Stomach (tissue), 8 donors: ENCODE measurements at regions not wholly inside any gene's neighbourhood (a gene's known extent, or its start where the extent isn't known, plus 50 kb on each side); places are given as distances from the start of the nearest gene placed in this dataset.

Experiments
- DNase-seq, 2 donors: peaks; one replicate each; pipeline versions ENCODE4 v3.0.0 to v3.0.0-alpha.2; 2013 to 2019
- H3K27ac ChIP-seq, 5 donors: fragments of 200-600 bp in 4 of 5; sonication (generic) in 4 of 5; one replicate each; pipeline ENCODE4 v1.5.1; 2013 to 2019; ENCODE audit warnings: mild to moderate bottlenecking in 1 of 5, moderate library complexity in 1 of 5
- H3K27me3 ChIP-seq, 3 donors: fragments of 200-600 bp; sonication (generic); one replicate each; pipeline ENCODE4 v1.5.1; 2017 to 2019; ENCODE audit warnings: mixed run types in 1 of 3
- H3K36me3 ChIP-seq, 4 donors: fragments of 200-600 bp; sonication (generic); 1 replicate in 3 of 4; 2 replicates in 1 of 4; pipeline ENCODE4 v1.5.1; 2016 to 2019
- H3K4me1 ChIP-seq, 4 donors: fragments of 200-600 bp; sonication (generic); one replicate each; pipeline ENCODE4 v1.5.1; 2016 to 2019
- H3K4me3 ChIP-seq, 4 donors: fragments of 200-600 bp; sonication (generic) in 3 of 4; one replicate each; pipeline ENCODE4 v1.5.1; 2016 to 2019; ENCODE audit warnings: mild to moderate bottlenecking in 1 of 4
- H3K9me3 ChIP-seq, 4 donors: fragments of 200-600 bp; sonication (generic); one replicate each; pipeline ENCODE4 v1.5.1; 2016 to 2019
- CTCF ChIP-seq, 7 experiments: fragments of 450-650 bp in 4 of 7; fragments of 200-600 bp in 3 of 7; sonication (generic) in 3 of 7; IDR thresholded peaks; one replicate each; pipeline ENCODE4 v1.5.1; 2016 to 2019; ENCODE audit warnings: antibody characterized with exemption in 7 of 7, control low read depth in 2 of 7, mild to moderate bottlenecking in 1 of 7
- EP300 ChIP-seq: sonication (generic); formaldehyde crosslinking; IDR thresholded peaks from one replicate; pipeline ENCODE4 v1.6.1; 2017; ENCODE audit warnings: antibody characterized with exemption
- POLR2A ChIP-seq, 4 donors: fragments of 450-650 bp; IDR thresholded peaks; one replicate each; pipeline ENCODE4 v1.6.1; 2016; ENCODE audit warnings: antibody characterized with exemption in 4 of 4, control low read depth in 2 of 4, mild to moderate bottlenecking in 1 of 4, moderate library complexity in 1 of 4
- POLR2AphosphoS5 ChIP-seq, 3 donors: sonication (generic); formaldehyde crosslinking; IDR thresholded peaks; one replicate each; pipeline ENCODE4 v1.6.1; 2016; ENCODE audit warnings: antibody characterized with exemption in 3 of 3
- WGBS, 5 donors: extraction: QIAGEN DNeasy Blood & Tissue Kit in 3 of 5; methylation state at CpG; one replicate each; pipeline versions ENCODE4 v1.1.5 to v1.1.7; 2013 to 2018; 5-methylcytosine and 5-hydroxymethylcytosine counted together
- intact Hi-C: fragments of 100-400 bp; cut with DNase I; formaldehyde crosslinking; loops from one replicate; pipeline ENCODE4 v1.15.1; 2023; ENCODE audit warnings: low total_unique reads
- donor health status: healthy with polysubstance abuse.
- donor health status: Bipolar disorder and iron deficiency.
- donor health status: healthy.

DNA sequence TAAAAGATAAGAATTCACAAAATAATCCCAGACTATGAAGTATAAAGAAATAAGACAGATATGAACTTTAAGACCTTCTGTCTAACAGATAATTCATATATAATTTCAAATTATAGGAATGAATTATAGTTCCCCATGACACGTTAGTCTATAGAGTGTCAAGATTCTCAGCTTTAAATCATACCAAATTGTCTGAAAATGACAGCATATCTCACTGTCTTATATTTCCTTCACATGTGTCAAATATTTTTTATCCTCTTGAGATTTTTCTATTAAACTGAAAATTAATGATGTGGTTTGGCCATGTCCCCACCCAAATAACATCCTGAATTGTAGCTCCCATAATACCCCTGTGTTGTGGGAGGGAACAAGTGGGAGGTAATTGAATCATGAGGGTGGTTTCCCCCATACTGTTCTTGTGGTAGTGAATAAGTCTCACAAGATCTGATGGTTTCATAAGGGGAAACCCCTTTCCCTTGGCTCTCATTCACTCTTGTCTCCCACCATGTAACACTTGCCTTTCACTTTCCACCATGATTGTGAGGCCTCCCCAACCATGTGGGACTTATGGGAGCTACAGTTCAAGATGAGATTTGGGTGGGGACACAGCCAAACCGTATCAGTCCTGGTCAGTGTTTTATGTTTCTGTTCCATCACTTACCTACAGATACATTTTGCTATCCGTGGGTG lies 825.3 kb upstream of the GJE1 start:
- Histone ChIP-seq H3K4me1 (no peaks in the 10 kb centered on the region), H3K4me3 (no peak overlapping the region), H3K27me3 (no peaks in the 10 kb centered on the region), H3K36me3 (no peaks in the 10 kb centered on the region), H3K9me3 (no peaks in the 10 kb centered on the region), H3K27ac (no peak overlapping the region)
- TF ChIP-seq POLR2A (IDR thresholded peaks at IDR 0.05) (no peak), POLR2AphosphoS5 (IDR thresholded peaks at IDR 0.05) (no peak), CTCF (IDR thresholded peaks at IDR 0.05) (no peak), EP300 (no peak)
- 81 to 84% (median 83%) methylated on average over 3 of the region's 3 CpGs for WGBS, 5 donors
- intact Hi-C loops = no loop called here
- DNase-seq = no peak

- Histone ChIP-seq H3K36me3 (no peaks in the 10 kb centered on the region), H3K4me3 (no peak overlapping the region), H3K27me3 (no peaks in the 10 kb centered on the region), H3K9me3 (no peaks in the 10 kb centered on the region), H3K27ac (no peak overlapping the region), H3K4me1 (no peaks in the 10 kb centered on the region)
- no peak for DNase-seq
- TF ChIP-seq CTCF (IDR thresholded peaks at IDR 0.05) (no peak), POLR2A (IDR thresholded peaks at IDR 0.05) (no peak), EP300 (no peak), POLR2AphosphoS5 (IDR thresholded peaks at IDR 0.05) (no peak)
- WGBS, 5 donors = 87 to 94% (median 90%) methylated on average over 6 of the region's 6 CpGs
- intact Hi-C loops = no loop called here
Observed at GRCh38 chr6:141303907-141304306, 828.8 kb upstream of the GJE1 start.

GRCh38 chr6:141301779-141302178 lies 830.9 kb upstream of the GJE1 start:
- no peaks in the 10 kb centered on the region for H3K27me3 ChIP-seq
- no peaks in the 10 kb centered on the region for H3K36me3 ChIP-seq
- WGBS, 5 donors = 60 to 83% (median 76%) methylated on average over 1 of the region's 1 CpG
- intact Hi-C loops = no loop called here
- TF ChIP-seq POLR2A (IDR thresholded peaks at IDR 0.05) = no peak
- TF ChIP-seq POLR2AphosphoS5 (IDR thresholded peaks at IDR 0.05) = no peak
- no peak for TF ChIP-seq EP300
- TF ChIP-seq CTCF (IDR thresholded peaks at IDR 0.05) = no peak
- H3K4me3 ChIP-seq = no peak overlapping the region
- no peak for DNase-seq
- H3K27ac ChIP-seq = no peak overlapping the region
- H3K4me1 ChIP-seq = no peaks in the 10 kb centered on the region
- no peaks in the 10 kb centered on the region for H3K9me3 ChIP-seq

DNA sequence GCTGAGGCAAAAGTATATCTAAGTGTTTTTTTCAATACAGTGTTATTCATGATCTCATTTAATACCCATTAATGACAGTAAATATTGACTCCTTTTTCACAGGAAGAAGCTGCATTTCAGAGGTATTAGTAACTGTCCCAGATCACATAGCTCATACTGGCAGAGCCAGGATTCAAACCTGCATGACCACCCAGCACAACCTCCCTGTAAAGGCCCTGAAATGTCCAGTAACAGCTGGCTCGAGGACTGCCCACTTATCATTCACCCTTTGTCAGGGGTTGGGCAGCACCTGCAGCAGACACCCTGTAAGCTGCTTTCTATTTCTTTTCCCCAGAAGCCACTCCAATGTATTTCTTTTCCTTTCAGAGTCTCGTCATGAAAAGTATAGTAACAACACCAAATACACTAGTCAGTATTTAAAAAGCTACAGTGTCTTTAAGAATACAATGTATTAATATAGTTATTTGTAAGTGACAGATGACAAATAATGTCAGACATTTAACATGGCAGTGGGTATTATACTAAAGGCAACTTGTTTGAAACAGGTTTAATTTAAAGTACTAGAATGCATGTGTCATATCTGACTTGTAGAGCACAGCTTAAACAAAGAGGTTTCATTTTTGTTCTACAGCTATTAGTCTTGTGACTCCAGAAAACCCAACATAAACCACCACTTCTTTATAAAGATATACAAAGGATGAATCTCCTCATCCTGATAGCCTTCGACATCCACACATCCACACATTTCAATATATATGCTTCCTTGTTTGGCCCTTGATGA lies 841.6 kb upstream of the GJE1 start:
- Histone ChIP-seq H3K9me3 (peaks cover 0 to 21% (median 4%) of the 10 kb centered on the region in 4 donors), H3K27me3 (no peaks in the 10 kb centered on the region), H3K27ac (no peak overlapping the region), H3K4me1 (no peaks in the 10 kb centered on the region), H3K4me3 (no peak overlapping the region), H3K36me3 (no peaks in the 10 kb centered on the region)
- DNase-seq = no peak
- WGBS, 5 donors = 55 to 68% (median 58%) methylated on average over 3 of the region's 3 CpGs
- intact Hi-C loops = no loop called here
- TF ChIP-seq EP300 = no peak
- TF ChIP-seq POLR2A (IDR thresholded peaks at IDR 0.05) = no peak
- TF ChIP-seq CTCF (IDR thresholded peaks at IDR 0.05) = no peak
- no peak for TF ChIP-seq POLR2AphosphoS5 (IDR thresholded peaks at IDR 0.05)
